ENCODE measurements at regions not wholly inside any gene's neighbourhood (a gene's known extent, or its start where the extent isn't known, plus 50 kb on each side); places are given as distances from the start of the nearest gene placed in this dataset.

GRCh38 chr9:1909322-1909721 is 105.8 kb upstream of the SMARCA2 start:
- TF ChIP-seq, protein P1, sequence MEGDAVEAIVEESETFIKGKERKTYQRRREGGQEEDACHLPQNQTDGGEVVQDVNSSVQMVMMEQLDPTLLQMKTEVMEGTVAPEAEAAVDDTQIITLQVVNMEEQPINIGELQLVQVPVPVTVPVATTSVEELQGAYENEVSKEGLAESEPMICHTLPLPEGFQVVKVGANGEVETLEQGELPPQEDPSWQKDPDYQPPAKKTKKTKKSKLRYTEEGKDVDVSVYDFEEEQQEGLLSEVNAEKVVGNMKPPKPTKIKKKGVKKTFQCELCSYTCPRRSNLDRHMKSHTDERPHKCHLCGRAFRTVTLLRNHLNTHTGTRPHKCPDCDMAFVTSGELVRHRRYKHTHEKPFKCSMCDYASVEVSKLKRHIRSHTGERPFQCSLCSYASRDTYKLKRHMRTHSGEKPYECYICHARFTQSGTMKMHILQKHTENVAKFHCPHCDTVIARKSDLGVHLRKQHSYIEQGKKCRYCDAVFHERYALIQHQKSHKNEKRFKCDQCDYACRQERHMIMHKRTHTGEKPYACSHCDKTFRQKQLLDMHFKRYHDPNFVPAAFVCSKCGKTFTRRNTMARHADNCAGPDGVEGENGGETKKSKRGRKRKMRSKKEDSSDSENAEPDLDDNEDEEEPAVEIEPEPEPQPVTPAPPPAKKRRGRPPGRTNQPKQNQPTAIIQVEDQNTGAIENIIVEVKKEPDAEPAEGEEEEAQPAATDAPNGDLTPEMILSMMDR (conservative IDR thresholded peaks at IDR 0.05 in 1 of 2, IDR thresholded peaks at IDR 0.05 in 1 of 2; ENCODE audit: low read depth in 1 of 2, low read length in 2 of 2): no peak
- TF ChIP-seq EZH2 (IDR thresholded peaks at IDR 0.05; ENCODE audit: low read length, missing control alignments): no peak

Data from fibroblast of lung (primary cell).